GM19328 (cell line): ENCODE measurements at regions not wholly inside any gene's neighbourhood (a gene's known extent, or its start where the extent isn't known, plus 50 kb on each side); places are given as distances from the start of the nearest gene placed in this dataset.

Source experiments
- ATAC-seq: cut with Tn5 transposase; IDR thresholded peaks from one replicate; pipeline ENCODE4 v1.9.1; 2021; ENCODE audit warnings: mild to moderate bottlenecking, moderate library complexity; ENCODE audit not compliant: unreplicated experiment

DNA sequence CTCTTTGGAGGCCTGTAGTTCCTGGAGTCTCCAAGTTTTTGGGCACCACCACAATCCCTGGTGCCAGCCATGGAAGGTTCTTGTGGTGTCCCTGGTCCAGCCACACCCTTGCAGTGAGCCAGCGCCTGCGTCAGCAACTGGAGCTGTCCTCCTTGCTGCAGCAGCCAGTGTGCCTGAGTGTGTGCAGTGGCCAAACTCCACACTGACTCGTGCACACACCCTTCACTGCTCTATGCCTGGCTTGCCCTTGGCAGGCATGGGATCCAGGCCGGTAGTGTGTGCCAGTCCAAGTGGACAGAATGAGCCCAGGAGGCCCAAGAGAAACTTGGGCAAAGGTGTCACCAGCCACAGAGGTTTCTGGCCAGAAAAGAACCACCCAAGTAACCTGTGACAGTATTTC is 1074.0 kb downstream of the PCDH18 start:
- ATAC-seq: no peak

DNA sequence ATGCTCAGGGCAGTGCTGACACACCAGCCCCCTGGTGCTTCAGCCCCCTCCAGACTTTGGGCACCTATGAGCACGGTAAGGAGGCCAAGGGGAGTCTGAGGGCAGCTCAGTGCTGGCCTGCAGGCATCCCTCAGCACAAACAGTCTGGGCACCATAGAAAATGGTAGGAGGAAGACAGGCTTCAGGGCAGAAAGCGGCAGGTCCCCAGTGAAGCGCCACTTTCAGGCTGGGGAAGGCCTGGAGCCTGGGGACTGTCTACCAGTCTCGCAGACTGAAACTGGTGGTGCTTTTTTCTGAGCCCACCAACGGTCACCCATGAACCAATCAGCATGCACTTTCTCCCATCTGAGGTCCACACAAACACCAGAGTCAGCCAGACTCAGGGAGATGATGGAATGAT is 1074.7 kb downstream of the PCDH18 start:
- no peak for ATAC-seq

- no peak for ATAC-seq
Measured at GRCh38 chr4:136457004-136457403, 1075.3 kb downstream of the PCDH18 start.

- no peak for ATAC-seq
Measured at GRCh38 chr4:136443006-136443405, 1089.3 kb downstream of the PCDH18 start.

GRCh38 chr4:136442447-136442846 is 1089.8 kb downstream of the PCDH18 start:
- ATAC-seq: no peak

- no peak for ATAC-seq
Measured at GRCh38 chr4:136441629-136442282, 1090.5 kb downstream of the PCDH18 start.

GRCh38 chr4:136438645-136439044 is 1093.6 kb downstream of the PCDH18 start:
- ATAC-seq: no peak

DNA sequence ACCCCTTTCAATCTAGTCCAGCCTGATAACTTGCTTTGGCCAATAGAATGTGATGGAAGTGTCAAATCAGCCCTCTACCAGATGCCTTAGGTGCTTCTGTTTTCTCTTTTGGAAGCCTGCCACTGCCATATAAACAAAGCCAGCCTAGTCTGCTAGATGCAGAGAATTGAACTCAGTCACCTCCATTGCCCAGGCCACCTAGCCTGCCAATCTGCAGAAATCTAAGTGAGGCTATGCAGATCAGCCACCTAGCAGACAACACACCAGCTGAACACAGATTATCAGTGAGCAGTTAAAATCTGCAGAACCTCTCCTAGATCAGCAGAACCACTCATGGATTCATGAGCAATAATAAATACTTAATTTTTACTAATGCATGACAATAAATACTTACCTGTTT is 1108.2 kb downstream of the PCDH18 start:
- ATAC-seq: no peak

DNA sequence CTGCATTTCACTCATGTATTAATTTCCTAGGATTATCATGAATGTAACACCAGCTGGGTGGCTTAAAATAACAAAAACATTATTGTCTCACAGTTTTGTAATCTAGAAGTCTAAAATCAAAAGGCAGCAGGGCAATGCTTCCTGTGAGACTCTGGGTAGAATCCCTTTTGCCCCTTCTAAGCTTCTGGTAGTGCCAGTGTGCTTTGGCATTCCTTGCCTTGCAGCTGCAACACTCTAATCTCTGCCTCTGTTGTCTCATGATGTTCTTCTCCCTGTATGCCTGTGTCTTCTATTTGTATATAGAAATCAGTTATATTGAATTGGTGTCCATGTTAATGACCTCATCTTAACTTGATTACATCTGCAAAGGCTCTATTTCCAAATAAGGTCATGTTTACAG is 1117.3 kb downstream of the PCDH18 start:
- ATAC-seq: no peak

DNA sequence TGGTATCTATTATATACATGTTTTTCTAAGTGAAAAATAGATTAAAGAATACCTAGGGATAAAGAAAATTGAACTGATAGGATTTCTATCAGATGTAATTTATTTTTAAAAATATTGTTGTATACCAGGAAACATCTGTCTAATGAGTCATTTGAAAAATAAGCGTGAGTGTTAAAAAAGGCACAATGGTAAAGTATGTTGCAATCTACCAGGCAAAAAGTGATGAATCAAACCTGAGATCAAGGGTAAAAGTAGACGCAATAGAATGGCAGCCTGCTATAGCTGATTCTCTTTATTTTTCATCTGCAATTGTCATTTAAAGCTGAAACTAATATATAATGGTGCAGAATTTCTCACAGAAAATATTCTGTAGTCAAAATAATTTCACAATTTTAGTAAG is 1119.6 kb downstream of the PCDH18 start:
- ATAC-seq: no peak

GRCh38 chr4:136400829-136401228 is 1131.5 kb downstream of the PCDH18 start:
- no peak for ATAC-seq

DNA sequence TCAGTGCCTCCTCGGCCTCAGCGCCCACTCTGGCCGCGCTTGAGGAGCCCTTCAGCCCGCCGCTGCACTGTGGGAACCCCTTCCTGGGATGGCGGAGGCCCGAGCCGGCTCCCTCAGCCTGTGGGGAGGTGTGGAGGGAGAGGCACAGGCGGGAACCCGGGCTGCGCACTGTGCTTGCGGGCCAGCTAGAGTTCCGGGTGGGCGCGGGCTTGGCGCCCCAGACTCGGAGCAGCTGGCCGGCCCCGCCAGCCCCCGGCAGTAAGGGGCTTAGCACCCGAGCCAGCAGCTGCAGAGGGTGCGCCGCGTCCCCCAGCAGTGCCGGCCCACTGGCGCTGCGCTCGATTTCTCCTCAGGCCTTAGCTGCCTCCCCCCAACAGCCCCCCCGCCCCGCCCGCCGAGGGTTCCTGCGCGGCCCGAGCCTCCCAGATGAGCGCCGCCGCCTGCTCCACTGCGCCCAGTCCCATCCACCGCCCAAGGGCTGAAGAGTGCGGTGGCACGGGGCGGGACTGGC is 1137.0 kb downstream of the PCDH18 start:
- ATAC-seq: no peak

DNA sequence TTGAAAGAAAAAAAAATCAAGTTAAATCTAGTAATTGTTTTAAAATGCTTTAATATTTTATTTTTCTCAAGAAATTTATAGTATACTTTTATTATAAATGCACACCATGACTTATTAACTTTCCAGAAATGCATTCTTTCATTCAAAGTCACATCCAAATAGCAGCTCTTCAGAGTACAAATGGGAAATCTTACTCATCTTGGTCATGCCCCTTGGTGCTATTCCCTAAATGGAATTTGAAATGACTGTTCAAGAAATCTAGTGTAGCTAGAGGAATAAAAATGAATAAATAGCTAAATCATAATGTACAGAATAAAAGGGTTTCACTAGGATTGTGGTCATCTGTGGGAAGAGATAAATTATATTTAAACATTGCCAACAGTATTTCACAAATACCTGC is 1139.7 kb downstream of the PCDH18 start:
- ATAC-seq: no peak

- no peak for ATAC-seq
Measured at GRCh38 chr4:136390824-136391223, 1141.5 kb downstream of the PCDH18 start.

DNA sequence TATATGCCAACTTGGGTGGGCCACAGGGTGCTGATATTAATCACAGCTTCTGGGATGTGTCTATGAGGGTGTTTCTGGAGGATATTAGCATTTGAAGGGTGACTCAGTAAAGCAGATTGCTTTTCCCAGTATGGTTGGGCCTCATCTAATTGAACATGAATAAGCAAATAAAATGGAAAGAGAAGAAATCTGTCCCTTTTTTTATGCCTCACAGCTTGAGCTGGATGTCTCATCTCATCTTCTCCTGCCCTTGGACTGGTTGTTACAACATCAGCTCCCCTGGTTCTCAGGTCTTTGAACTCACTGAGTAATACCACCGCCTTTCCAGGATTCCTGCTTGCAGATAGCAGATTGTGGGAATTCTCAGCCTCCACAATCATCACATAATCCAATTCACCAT is 1149.2 kb downstream of the PCDH18 start:
- no peak for ATAC-seq

DNA sequence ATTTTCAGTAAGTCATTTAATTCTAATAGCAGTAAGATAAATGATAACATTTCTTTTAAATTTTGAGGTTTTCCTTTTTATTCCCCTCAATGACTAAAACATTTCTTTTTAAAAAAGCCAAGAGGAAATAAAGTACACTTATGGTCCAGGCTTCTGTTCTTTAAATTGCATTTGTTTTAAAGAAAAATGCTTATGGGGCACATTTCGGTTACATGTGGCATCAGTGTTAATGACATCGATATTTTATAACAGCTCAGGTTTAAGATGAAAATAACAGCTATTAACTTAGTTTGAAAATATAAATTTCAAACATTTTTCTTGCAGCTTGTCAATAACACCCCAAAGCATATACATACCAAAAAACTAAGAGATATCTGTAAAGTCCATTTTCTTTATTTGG is 1161.1 kb downstream of the PCDH18 start:
- no peak for ATAC-seq

GRCh38 chr4:136369073-136369472 is 1163.2 kb downstream of the PCDH18 start:
- ATAC-seq: no peak

DNA sequence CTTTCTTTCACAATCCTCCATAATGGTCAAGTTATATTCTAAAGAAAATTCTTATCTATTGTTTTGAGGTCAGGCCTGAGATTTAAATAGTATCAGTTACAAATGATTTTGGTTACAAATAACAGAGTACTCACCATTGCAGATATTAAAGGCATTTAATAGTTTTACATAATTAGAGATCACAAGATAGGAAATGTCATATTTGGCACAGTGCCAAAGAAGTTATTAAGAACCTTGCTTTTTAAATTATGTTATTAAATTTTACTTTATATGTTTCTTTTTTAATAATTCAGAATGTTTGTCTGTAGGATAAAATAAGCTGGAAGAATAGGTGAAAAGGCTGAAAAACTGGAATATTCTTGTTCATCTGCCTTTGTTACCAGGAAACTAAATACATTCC is 1174.7 kb downstream of the PCDH18 start:
- no peak for ATAC-seq

DNA sequence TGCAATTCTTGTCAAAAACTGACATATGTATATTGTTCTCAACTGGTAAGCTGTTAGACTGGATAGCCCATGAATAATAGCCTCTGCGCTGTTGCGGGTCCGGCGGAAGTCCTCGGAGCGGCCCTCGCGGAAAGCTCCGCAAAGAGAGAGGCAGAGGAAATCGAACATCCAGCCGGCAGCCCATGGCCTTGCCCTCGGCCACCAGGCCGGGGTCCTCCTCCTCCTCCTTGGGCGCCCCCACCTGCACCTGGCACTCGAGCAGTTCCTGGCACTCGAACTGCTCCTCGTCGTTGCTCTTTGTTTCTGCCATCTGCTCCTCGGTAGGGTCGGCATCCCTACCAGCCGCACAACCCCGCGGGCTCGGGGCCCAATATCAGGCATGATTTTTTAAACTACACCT is 1176.3 kb downstream of the PCDH18 start:
- ATAC-seq: no peak

- ATAC-seq: no peak
Measured at GRCh38 chr4:136343340-136343739, 1189.0 kb downstream of the PCDH18 start.

- ATAC-seq: no peak
Measured at GRCh38 chr4:136342666-136343065, 1189.6 kb downstream of the PCDH18 start.

DNA sequence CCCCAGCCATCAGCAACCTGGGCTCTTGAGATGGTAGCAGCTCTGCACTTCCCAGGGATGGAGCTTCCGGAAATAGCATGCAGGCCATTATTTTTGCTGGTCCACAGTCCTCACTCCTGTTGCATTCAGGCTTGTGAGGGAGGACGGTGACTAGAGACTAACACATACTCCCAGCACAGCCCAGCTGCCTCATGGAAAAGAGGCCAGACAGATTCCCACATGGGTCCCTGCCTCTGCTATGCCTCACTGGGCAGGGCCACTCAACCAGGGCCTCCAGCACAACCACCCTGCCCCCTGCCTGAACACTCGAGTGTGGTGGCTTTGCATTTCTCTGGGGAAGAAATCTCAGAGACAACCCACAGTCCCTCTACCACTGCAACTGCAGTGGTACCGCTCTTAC is 1195.1 kb downstream of the PCDH18 start:
- ATAC-seq: no peak

DNA sequence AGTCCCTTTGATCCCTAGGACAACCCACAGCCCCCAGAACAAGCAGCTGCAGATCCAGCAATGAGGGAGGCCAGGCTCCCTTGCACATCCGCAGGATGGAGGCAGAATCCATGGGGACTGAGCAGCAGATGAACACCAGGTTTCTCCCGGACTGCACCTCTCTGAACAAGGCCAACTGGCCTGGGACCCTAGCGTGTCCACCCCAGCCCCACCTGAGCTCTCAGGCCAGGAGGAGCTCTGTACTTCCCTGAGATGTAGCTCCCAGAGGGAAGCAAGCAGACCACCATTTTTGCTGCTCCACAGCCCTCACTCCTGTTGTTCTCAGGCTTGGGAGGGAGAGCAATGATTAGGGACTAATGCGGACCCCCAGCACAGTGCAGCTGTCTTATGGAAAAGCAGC is 1195.8 kb downstream of the PCDH18 start:
- ATAC-seq: no peak
